Sciatic nerve (tissue), 2 donors: ENCODE measurements at regions not wholly inside any gene's neighbourhood (a gene's known extent, or its start where the extent isn't known, plus 50 kb on each side); places are given as distances from the start of the nearest gene placed in this dataset.

Experiments
- ATAC-seq: fragments of 200-7000 bp; cut with Tn5 transposase; one replicate; pipeline ENCODE4 v1.9.1; 2020; ENCODE audit warnings: mild to moderate bottlenecking, moderate library complexity
- DNase-seq: peaks from one replicate; pipeline ENCODE4 v3.0.0-alpha.2; 2020; ENCODE audit warnings: low spot score
- intact Hi-C: fragments of 100-400 bp; cut with DNase I; formaldehyde crosslinking; loops from one replicate; pipeline ENCODE4 v1.14.2; 2022
- donor health status: DM: no; HTN: no; CAD: no.
- donor health status: DM: no; HTN: no; CAD: no.

- ATAC-seq (no peak), DNase-seq (no peak)
- intact Hi-C loops, result no loop called here
These were observed 210.5 kb downstream of the LMO4 start for GRCh38 chr1:87539147-87539546.

GRCh38 chr1:87542697-87543096, 214.0 kb downstream of the LMO4 start:
- DNase-seq (no peak), ATAC-seq (no peak)
- intact Hi-C loops, result no loop called here

DNA sequence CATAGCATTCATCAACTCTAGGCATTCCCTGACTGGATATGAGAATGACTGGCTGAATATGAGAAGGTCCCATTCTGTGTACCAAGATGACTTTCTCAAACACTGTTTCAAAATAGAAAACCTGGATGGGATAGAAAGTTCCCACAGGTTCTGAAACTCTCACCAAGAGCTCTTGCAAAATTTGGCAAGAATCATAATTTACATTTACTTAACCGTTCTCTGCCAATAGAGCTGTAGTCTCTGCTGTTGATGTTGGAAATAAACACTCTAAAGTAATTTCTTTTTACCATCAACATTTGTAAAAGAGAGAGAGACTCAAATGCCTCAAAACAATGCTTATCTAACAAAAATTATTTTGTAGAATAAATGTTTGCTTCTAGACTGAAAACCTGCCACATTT, 221.1 kb downstream of the LMO4 start:
- DNase-seq (no peak), ATAC-seq (no peak)
- intact Hi-C loops, result no loop called here

DNA sequence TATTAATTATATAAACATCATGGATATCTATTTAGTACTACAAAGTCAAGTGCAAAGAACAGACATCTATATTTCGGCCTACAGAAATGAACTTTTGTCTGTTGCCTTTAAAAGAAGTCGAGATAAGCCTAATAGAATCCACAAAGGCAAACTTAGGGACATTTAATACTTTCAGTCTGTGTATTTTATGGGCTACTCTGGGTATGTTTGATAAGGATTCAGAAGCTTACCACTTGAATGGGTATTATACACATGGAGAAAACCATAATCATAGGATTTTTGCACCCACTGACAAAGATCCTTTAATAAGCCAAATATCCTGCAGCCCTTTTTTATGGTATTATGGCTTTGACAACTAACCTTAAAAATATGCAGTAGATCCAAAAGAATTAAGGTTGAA, 224.8 kb downstream of the LMO4 start:
- intact Hi-C loops, result no loop called here
- no peak for ATAC-seq
- DNase-seq, result no peak

DNA sequence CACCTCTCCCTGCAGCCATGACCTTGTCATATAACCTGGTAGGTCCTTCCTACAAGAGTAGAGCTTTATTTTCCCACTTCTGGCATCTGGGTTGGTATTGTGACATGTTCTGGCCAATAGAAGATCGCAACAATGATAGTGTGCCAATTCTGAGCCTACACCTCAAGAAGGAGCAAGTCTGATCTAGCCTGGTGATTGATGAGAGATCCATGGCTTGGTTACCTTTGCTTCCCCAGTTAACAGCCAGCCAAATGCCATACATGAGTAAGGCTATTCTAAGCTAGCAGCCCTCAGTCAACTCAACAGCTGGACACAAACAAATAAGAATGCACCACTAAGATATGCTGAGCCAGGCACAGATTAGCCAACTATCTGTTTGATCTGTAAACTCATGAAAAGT, 226.7 kb downstream of the LMO4 start:
- DNase-seq (no peak), ATAC-seq (no peak)
- intact Hi-C loops, result no loop called here

DNA sequence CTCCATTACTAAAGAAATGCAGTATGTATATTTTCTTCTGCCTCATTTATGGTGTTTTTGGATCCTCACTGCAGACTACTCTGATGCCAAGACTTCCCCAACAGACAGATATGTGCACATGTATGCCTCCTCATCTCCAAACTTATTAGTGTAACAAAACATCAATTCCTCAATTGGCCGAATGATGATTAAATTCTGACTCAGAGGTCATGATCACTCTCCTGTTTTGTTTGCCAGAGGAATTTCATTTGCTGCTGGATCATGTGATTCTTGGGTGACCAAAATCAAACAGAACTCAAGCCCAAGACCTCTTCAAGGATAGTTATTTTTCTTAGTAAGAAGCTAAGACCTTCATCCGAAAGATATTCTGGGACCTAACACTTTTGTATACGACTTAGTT, 227.6 kb downstream of the LMO4 start:
- ATAC-seq (no peak), DNase-seq (no peak)
- intact Hi-C loops, result no loop called here

DNA sequence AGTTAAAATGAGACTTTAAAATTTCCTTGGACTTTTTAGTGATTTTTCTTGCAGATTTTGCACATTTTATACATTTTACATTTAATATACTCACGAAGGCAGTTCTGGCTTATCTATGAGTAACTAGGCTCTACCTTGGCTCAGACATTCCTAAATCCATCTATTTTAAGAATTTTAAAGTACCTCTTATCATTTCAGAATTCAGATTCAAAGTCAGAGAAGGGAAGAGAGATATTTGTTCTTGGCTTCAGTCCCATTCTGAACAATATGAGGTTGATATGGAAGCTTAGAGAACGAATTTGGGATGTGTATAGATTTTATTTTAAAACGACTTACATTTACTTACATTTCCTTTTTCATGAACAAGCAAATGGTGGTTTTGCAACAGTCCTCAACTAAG, 230.2 kb downstream of the LMO4 start:
- ATAC-seq, result no peak
- intact Hi-C loops, result no loop called here
- DNase-seq, result no peak

DNA sequence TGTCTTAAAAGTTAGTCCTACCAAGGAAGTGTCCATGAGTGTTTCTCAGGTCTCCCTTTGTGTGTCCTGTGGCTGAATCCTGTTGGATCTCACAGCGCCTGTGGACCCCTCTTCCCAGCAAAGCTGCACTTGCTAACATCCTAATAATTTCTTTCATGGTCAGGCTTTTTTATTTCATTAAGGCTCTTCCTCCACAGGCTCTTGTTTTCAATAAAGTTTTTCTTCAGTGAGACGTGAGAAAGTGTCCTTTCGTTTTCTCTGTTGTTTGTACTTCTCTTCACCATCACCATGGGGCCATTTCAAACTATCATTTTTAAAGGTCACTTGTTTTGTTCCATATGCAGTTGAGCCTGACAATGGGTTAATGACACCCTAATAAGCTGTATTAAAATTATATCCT, 231.5 kb downstream of the LMO4 start:
- ATAC-seq (no peak), DNase-seq (no peak)
- intact Hi-C loops, result no loop called here

DNA sequence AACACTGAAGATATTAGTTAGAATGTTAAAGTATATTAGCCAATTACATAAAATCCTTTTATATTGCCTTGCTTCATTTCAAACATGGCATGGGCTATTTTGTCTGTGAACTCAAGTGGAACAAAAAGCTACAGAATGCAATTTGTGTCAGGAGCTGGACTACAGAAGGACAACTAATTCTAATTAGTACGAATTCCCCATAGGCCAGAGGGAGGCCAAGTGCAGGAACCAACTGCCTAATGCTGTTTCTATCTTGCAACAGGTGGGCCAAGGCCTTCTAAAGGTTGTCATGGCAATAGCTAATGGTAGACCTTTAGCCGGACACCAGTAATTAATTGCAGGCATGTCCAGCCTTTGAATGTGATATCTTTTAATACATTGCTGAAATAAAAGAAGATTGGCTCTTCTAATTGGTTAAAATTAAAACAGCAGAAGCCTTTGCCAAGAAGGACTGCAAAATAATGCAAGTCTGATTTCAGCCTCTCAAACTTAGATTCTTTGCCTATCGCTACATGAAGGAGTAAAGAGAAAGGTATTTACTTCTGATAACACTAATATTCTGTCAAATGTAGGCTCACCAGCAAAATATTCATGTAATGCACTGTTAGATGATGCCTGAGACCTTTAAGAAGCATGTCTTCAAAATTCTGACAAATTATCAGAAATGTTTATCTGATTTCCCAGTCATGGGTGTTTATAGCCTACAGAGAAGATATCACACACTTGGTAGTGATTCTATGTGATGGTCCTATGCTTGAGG, 232.1 kb downstream of the LMO4 start:
- ATAC-seq, result no peak
- DNase-seq, result no peak
- intact Hi-C loops, result no loop called here

DNA sequence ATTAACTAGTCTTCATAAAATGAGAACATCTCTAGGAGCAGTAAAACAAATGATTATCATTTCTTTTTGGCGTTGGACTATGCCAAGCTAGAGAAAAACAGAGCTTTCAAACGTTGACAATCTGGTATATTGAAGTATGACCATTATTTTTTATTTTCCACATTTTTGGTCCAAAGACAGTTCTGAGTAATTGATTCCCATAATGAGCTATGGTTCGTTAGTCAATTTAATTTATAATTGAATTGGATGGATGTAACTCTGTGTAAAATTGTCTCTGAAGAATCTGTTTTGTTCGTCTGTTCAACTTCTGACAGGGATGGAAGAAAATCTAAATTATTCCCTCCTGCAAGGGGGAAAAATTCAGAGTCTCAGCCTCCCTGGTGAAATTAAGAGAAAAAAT, 234.5 kb downstream of the LMO4 start:
- intact Hi-C loops, result no loop called here
- DNase-seq (no peak), ATAC-seq (no peak)

DNA sequence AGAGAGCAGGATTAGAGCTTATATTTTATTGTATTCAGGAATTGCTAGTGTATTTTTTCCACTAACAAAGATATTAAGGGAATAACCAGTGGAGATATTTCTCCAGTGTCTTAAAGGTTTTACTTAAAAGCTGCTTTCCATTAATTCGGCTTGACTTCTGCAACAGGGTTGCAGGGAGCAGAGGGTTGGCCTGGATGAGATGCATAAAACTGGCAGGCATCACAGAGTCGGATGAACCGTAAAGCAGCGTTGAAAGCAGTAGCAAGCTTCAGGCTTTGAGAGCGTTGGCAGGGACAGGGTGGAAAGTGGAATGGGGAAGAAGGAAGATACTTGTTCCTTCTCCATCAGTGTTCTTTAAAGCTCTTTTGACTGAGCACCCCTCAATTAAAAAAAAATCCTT, 237.2 kb downstream of the LMO4 start:
- intact Hi-C loops, result no loop called here
- DNase-seq (no peak), ATAC-seq (no peak)

DNA sequence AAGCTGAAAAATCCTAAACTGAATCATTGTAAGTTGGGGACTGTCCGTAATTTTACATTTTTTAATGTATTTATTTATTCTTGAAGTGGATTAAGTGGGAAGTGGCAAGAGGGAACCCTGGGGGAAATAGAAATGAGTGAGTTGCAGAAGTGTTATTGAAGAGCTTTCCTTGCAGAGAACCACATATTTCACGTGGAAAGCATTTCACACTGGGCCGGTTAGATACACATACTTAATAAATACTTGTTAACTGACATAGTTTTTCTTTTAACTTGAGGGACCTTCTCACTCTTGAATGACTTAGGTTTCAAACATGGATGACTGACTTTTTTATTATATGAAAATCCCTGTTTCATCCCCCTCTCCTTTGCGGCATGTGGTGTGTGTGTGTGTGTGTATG, 239.3 kb downstream of the LMO4 start:
- intact Hi-C loops, result no loop called here
- no peak for DNase-seq

DNA sequence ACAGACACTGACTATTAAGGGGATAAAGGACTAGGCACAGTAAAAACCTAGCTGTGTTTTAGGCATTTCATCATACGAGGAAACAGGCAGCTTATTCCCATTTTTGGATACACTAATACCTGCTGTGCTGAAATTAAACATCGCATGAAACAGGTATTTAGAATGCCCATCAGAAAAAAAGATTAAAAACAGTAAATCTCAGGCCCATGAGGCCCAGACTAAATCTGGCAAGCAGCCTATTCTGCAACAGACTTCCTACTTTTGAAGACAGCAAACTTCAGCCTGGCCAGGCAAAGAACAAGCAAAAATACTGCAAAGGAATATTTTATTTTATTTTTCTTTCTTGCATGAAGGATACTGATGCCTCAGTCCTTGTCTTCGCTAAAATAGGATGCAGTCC, 240.2 kb downstream of the LMO4 start:
- ATAC-seq (no peak), DNase-seq (no peak)
- intact Hi-C loops, result no loop called here

More for the DNA sequence above, 239.3 kb downstream of the LMO4 start:
- no peak for ATAC-seq

DNA sequence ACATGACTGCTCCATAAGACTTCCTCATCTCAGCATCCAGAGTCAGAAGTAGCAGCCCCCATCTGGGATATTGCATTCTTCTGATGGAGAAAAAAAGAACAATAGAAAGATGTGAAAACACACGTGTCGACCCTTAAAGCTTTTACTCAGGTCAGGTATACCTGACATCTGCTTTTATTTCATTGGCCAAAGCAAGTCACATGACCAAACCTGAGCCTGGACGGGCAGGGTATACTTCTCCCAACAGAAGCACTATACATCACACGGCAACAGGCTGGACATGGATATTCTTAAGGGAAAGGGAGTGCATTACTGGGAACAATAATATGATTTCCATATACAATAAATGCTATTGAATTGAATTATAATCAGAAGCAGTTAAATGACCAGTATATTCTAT, 243.3 kb downstream of the LMO4 start:
- DNase-seq, result no peak
- no peak for ATAC-seq
- intact Hi-C loops, result no loop called here

DNA sequence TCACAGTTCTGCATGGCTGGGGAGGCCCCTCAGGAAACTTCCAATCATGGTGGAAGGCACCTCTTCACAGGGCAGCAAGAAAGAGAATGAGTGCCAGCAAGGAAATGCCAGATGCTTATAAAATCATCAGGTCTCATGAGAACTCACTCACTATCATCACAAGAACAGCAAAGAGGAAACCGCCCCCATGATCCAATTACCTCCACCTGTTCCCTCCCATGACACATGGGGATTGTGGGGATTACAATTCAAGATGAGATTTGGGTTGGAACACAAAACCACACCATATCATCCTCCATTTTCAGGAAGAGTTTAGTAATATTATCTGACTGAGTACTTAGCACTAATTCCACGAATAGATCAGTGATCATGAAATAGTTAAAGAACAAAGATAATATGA, 244.2 kb downstream of the LMO4 start:
- ATAC-seq (no peak), DNase-seq (no peak)
- intact Hi-C loops, result no loop called here

DNA sequence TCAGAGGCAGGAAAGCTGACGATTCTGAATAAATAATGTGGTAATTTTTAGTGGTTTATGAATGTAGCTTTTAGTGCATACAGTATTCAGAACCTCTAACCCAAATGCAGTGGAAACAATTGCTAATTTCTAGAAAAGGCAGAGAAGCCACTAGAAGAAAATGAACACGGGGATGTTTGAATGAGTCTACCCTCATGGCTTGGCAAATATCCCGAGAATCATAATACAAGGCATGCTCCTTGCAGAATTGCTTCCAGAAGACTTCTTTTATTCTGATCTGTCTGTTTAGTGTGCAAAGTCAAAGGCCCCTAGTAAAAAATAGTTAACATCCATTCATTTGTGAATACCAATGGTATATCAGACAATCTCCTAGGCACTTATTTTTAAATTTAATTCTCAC, 246.8 kb downstream of the LMO4 start:
- ATAC-seq (no peak), DNase-seq (no peak)
- intact Hi-C loops, result no loop called here

- no peak for ATAC-seq
- no peak for DNase-seq
- intact Hi-C loops, result no loop called here
These were observed 249.8 kb downstream of the LMO4 start for GRCh38 chr1:87578464-87578863.

DNA sequence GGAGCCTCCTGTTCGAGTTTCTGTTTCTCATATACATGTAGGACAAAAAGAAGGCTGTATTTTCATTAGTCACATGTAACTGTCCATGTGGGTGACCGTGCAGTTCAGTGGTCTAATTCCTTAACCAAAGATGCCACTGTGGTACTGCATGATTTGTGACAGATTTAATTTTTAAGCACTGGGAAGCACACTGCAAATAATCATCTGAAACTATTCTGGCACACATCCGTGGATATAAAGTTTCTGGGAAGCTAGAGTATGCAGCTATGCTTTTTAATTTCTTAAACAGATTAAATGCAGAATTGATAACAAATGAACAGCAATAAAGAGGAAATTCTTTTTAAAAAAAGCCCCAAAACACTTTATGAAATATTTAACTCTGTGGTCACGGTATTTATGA, 254.8 kb downstream of the LMO4 start:
- DNase-seq, result no peak
- no peak for ATAC-seq
- intact Hi-C loops, result no loop called here

- ATAC-seq, result no peak
- intact Hi-C loops, result no loop called here
- no peak for DNase-seq
These were observed 255.9 kb downstream of the LMO4 start for GRCh38 chr1:87584586-87584985.

DNA sequence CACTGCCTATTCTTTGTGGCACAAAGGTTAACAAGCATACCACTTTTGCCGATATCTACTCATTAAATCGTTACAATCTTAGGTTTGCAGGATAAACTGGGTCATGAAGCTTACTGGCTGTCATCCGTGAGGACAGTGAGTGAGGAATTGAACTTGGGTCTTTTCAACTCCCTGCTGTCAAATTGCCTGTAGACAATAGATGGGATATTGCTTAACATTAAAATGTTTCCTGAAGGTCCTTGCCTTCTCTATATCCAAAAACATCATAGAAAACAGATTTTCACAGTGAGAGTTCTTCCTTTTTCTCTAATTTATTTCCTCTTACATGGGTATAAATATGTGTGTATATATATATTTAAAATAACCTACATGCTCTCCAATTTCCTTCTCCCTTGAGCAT, 257.8 kb downstream of the LMO4 start:
- intact Hi-C loops, result no loop called here
- no peak for ATAC-seq
- DNase-seq, result no peak

- ATAC-seq (no peak), DNase-seq (no peak)
These were observed 259.8 kb downstream of the LMO4 start for GRCh38 chr1:87588495-87588894.

GRCh38 chr1:87591492-87591891, 262.8 kb downstream of the LMO4 start:
- DNase-seq (no peak), ATAC-seq (no peak)
- intact Hi-C loops, result no loop called here

More at GRCh38 chr1:87588495-87588894, 259.8 kb downstream of the LMO4 start:
- intact Hi-C loops, result no loop called here
